GM18909 (cell line): ENCODE measurements at regions not wholly inside any gene's neighbourhood (a gene's known extent, or its start where the extent isn't known, plus 50 kb on each side); places are given as distances from the start of the nearest gene placed in this dataset.
"Not testable (repeated sequence)": the region's sequence is repeated elsewhere in the genome, so short reads cannot be mapped to it uniquely, and the experiment has no call there.

Experiments used
- ATAC-seq: cut with Tn5 transposase; IDR thresholded peaks from one replicate; pipeline ENCODE4 v1.9.1; 2021; ENCODE audit warnings: mild to moderate bottlenecking; ENCODE audit not compliant: unreplicated experiment, poor library complexity

DNA sequence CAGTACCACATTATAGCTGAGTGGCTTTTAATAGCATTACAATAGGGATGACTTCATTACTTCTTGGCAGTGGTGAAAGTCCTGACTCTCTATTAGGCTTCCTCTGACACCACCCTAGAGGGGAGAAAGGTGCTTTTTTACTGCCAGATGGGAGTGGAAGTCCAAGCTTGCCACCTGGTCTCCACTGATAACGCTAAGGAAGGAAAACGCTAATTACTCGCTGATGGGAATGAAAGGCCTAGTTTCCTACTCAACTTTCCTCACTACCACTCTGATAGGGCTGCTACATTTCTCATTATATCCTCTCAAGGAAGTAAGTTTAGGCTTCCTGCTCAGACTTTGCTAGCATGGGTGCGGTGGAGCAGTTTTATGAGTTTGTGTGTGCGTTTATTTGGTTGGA is 62.3 kb upstream of the PAGE3 start:
- ATAC-seq: no peak

DNA sequence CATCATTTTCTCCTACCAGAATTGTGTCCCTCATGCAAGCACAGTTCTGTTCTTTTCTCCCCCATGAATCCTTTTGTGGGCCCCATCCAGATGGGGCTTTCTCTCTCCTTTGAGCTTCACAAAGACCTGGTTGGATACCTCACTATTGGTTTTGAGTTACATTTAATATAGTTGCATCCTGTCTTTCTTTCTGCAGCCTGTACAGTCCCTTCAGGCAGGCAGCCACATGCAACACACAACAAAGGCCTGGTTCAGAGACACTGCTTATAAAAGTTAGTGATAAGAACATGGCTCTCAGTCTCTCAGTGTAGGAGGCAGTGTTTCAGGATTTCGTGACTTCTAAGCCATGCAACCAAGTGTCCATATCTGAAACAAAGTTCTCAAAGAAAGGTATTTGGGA is 70.6 kb upstream of the PAGE3 start:
- ATAC-seq: no peak

DNA sequence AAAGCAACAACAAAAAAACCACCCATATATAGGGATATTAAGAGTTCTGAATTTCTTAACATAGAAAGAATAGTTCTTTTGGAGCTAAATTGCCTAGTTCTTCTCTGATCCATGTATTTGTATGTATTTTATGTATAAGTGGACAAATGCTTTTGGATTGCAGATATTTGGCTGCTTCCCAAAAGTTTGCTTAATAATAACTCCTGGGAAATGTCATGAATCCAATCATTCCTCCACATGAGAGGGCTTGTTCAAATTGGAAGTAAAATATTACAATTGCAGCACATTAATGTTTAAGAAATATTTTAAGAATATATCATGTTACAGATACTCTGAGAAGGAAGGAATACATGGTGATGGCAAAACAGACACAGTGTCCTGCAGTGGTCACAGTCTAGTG is 71.5 kb upstream of the PAGE3 start:
- no peak for ATAC-seq

- ATAC-seq: no peak
Measured at GRCh38 chrX:55340896-55341433, 76.2 kb upstream of the PAGE3 start.

DNA sequence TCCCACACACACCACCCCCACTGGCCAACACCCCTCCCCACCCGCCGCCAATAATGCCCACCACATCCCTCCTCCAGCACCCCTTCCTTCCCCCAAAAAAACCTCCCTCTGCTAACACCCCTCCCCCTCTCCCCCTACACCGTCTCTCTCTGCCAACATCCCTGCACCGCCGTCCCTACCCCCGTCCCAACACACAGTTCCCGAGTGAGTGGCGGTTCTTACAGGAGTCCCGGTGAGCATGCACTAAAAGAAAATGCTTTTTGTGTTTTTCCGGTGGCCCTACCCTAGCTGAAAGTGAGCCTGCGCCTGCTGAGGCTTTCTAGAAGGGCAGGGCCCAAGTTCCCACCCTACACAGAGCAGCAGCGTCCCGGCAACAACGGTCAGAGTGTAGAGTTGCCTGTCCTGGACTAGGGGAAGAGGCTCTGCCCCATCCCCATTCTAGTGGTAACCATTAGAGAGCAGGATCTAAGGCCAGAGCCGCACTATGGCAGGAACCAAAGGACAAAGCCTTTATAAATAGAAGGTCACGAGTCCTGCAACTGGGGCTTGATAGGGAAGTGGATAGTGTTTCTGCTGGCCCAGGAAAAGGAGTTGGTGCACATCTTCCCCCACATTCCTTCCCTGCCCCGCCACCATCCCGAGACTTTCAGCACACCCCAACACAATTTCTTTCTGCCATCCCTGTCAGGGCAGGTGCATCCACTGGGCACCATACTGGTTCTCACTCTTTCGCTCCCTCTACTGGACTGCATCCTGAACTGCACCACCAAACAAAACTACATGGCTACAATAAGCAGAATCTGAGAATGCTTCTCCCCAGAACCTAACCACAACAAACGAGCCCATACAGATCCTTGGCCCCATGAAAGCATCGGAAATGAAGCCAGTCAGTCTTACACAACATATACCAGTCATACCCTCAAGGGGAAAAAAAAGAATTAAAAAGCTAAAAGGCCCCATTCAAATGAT is 78.1 kb upstream of the PAGE3 start:
- ATAC-seq: peak; percentile 84

DNA sequence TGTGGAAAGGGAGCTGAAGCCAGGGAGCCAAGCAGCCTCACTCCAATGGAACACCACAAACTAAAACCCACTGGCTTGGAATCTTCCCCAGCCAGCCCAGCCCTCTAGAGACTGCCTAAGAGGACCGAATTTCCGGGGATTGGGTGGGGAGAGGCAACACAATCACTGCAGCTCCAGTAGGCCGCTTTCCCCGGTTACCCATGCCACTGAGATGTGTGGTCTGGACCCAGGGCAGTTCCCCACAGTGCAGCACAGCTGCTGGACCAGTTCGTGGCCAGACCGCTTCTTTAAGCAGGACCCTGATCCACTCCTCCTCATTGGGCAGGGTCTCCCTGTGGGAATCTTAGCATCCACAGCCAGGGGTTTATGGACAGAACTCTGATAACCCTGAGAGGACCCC is 91.9 kb upstream of the PAGE3 start:
- ATAC-seq: no peak

GRCh38 chrX:55357236-55357635 is 92.5 kb upstream of the PAGE3 start:
- ATAC-seq: no peak

DNA sequence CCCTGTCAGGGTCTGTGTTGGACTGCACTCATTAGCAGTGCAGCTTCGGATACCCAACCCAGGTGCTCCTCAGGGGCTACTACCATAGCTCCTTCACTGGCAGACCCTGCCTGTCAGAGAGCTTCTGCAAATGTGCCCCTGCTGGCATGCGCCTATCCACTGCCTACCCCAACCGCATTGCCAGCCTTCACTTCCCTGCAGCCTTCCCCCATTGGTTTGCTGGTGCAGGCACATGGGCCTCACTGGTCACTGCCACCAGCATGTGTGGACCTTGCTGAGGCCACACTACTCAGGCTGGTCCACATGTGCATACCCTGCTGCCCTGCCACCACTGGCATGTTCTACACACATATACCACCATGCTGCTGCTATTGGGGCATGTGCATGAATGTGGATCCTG is 72.5 kb upstream of the MAGEH1 start:
- ATAC-seq: no peak

GRCh38 chrX:55389376-55389775 is 62.6 kb upstream of the MAGEH1 start:
- no peak for ATAC-seq

GRCh38 chrX:55396836-55397235 is 55.1 kb upstream of the MAGEH1 start:
- not testable (repeated sequence) for ATAC-seq
